Astrocyte (in vitro differentiated cells and primary cell): ENCODE measurements at regions not wholly inside any gene's neighbourhood (a gene's known extent, or its start where the extent isn't known, plus 50 kb on each side); places are given as distances from the start of the nearest gene placed in this dataset.

ENCODE experiments used
- EZH2 ChIP-seq: IDR thresholded peaks from 2 replicates; pipeline ENCODE4 v1.6.1; 2012; ENCODE audit warnings: mild to moderate bottlenecking, low read length, inconsistent platforms; ENCODE audit not compliant: insufficient read depth
- TF ChIP-seq, protein P1 (sequence below): IDR thresholded peaks from 2 replicates; pipeline ENCODE4 v1.5.1; 2011; ENCODE audit warnings: low read depth, mild to moderate bottlenecking, inconsistent platforms, low read length, moderate library complexity; ENCODE audit not compliant: insufficient read depth

GRCh38 chr9:7976167-7976755 lies 176.7 kb upstream of the DMAC1 start:
- no peak for TF ChIP-seq EZH2
- TF ChIP-seq, protein P1, sequence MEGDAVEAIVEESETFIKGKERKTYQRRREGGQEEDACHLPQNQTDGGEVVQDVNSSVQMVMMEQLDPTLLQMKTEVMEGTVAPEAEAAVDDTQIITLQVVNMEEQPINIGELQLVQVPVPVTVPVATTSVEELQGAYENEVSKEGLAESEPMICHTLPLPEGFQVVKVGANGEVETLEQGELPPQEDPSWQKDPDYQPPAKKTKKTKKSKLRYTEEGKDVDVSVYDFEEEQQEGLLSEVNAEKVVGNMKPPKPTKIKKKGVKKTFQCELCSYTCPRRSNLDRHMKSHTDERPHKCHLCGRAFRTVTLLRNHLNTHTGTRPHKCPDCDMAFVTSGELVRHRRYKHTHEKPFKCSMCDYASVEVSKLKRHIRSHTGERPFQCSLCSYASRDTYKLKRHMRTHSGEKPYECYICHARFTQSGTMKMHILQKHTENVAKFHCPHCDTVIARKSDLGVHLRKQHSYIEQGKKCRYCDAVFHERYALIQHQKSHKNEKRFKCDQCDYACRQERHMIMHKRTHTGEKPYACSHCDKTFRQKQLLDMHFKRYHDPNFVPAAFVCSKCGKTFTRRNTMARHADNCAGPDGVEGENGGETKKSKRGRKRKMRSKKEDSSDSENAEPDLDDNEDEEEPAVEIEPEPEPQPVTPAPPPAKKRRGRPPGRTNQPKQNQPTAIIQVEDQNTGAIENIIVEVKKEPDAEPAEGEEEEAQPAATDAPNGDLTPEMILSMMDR: no peak
